ENCODE measurements at regions not wholly inside any gene's neighbourhood (a gene's known extent, or its start where the extent isn't known, plus 50 kb on each side); places are given as distances from the start of the nearest gene placed in this dataset.
"Not testable (repeated sequence)": the region's sequence is repeated elsewhere in the genome, so short reads cannot be mapped to it uniquely, and the experiment has no call there.

DNA sequence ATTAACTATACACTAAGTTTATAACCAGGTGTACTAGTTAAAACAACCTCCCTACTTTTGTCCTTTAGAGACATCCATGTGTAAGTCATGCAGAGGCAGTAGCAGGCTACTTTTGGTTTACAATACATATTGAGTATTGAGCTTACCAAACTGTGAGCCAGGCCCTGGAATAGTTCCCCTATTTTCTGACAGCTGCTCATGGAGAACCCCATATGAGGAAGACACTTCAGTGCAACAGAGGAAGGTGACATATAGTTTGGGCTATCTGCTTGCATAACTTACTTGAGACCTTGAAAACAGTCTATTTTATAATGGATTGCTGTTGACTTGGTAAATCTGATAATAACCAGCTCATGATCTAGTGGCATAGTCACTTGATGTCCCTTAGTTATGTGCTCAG lies 190.5 kb downstream of the SH3BGRL start:
- H3K4me3 ChIP-seq (ENCODE audit: low read depth, low read length), result no peak overlapping the region
- no peak for TF ChIP-seq CTCF (conservative IDR thresholded peaks at IDR 0.05; ENCODE audit: low read depth, low read length)
- no peak for DNase-seq (ENCODE audit: low read depth)

- no peak overlapping the region for H3K4me3 ChIP-seq (ENCODE audit: low read depth, low read length)
- DNase-seq (ENCODE audit: low read depth), result no peak
- TF ChIP-seq CTCF (conservative IDR thresholded peaks at IDR 0.05; ENCODE audit: low read depth, low read length), result no peak
Measured at GRCh38 chrX:81405781-81406180, 203.9 kb downstream of the SH3BGRL start.

DNA sequence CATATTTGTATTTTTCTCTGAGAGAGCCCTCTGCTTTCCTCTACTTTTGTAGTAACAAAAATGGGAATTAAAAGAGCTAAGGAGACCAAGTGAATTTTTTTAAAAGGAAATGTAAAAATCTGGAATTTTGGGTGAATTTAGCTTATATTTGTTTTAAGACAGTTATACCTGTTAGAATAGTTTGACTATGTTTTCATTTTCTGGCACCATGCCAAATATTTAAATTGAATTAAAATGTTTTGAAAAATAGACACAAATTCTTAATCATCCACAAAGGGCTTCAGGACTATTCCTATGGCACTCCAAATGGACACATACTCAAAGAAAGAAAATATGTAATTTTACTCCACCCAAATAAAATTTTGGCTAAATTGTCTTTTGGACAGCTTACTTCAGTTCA lies 209.6 kb downstream of the SH3BGRL start:
- DNase-seq (ENCODE audit: low read depth), result no peak
- H3K4me3 ChIP-seq (ENCODE audit: low read depth, low read length), result no peak overlapping the region
- no peak for TF ChIP-seq CTCF (conservative IDR thresholded peaks at IDR 0.05; ENCODE audit: low read depth, low read length)

DNA sequence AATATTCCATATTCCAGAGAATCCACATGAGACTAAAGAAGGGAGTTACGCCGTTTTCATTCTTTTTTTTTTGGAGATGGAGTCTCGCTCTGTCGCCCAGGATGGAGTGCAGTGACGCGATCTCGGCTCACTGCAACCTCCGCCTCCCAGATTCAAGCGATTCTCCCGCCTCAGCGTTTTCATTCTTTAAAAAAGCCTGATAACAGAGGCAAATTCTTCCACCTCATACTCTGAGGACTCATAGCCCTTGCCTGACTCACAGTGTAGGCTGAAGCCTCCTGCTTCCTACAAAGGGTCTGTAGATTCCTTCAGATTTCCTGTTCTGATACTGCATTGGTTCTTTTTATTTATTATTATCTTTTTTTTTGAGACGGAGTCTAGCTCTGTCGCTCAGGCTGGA lies 210.5 kb downstream of the SH3BGRL start:
- DNase-seq (ENCODE audit: low read depth), result no peak
- no peak overlapping the region for H3K4me3 ChIP-seq (ENCODE audit: low read depth, low read length)
- TF ChIP-seq CTCF (conservative IDR thresholded peaks at IDR 0.05; ENCODE audit: low read depth, low read length), result no peak

- not testable (repeated sequence) for H3K4me3 ChIP-seq (ENCODE audit: low read depth, low read length)
Measured at GRCh38 chrX:81412857-81413256, 211.0 kb downstream of the SH3BGRL start.

GRCh38 chrX:81414630-81415029 lies 212.7 kb downstream of the SH3BGRL start:
- peak; percentile 9 for TF ChIP-seq CTCF (conservative IDR thresholded peaks at IDR 0.05; ENCODE audit: low read depth, low read length)
- peak; percentile 1 for DNase-seq (ENCODE audit: low read depth)
- no peak overlapping the region for H3K4me3 ChIP-seq (ENCODE audit: low read depth, low read length)

More at GRCh38 chrX:81412857-81413256, 211.0 kb downstream of the SH3BGRL start:
- not testable (repeated sequence) for DNase-seq (ENCODE audit: low read depth)

All from choroid plexus epithelial cell (primary cell).